Natural killer cell (primary cell): ENCODE measurements at regions not wholly inside any gene's neighbourhood (a gene's known extent, or its start where the extent isn't known, plus 50 kb on each side); places are given as distances from the start of the nearest gene placed in this dataset.

Experiments used
- ATAC-seq, 3 donors: fragments of 150-1000 bp in 2 of 3; fragments of 200-7000 bp in 1 of 3; cut with Tn5 transposase; 1 replicate in 1 of 3; 2 replicates in 2 of 3; pipeline ENCODE4 v1.10.0; 2021; ENCODE audit warnings: mild to moderate bottlenecking in 2 of 3, moderate library complexity in 2 of 3
- DNase-seq, 2 donors: peaks; one replicate each; pipeline versions ENCODE4 v3.0.0 to v3.0.0-alpha.2; 2013 to 2021; ENCODE audit warnings: mixed read lengths in 1 of 2
- H3K27ac ChIP-seq: one replicate; pipeline ENCODE4 v1.5.1; 2013; ENCODE audit warnings: mild to moderate bottlenecking, low read length
- H3K27me3 ChIP-seq: one replicate; pipeline ENCODE4 v1.6.1; 2013; ENCODE audit warnings: low read length; ENCODE audit not compliant: control insufficient read depth, insufficient read depth
- H3K36me3 ChIP-seq: one replicate; pipeline ENCODE4 v1.6.1; 2013; ENCODE audit warnings: low read length; ENCODE audit not compliant: control insufficient read depth, insufficient read depth
- H3K4me1 ChIP-seq: one replicate; pipeline ENCODE4 v1.6.1; 2013; ENCODE audit warnings: low read length; ENCODE audit not compliant: control insufficient read depth, insufficient read depth
- H3K4me3 ChIP-seq: one replicate; pipeline ENCODE4 v1.5.1; 2013; ENCODE audit warnings: low read length
- H3K9me3 ChIP-seq: one replicate; pipeline ENCODE4 v1.6.1; 2013; ENCODE audit warnings: low read length; ENCODE audit not compliant: control insufficient read depth, insufficient read depth
- H3K27ac Mint-ChIP-seq, 2 donors: one replicate each; pipeline ENCODE4 v1.8.0; 2022; ENCODE audit warnings: mild to moderate bottlenecking in 2 of 2, mixed read lengths in 2 of 2, moderate library complexity in 1 of 2
- H3K27me3 Mint-ChIP-seq, 2 donors: one replicate each; pipeline ENCODE4 v1.8.0; 2022; ENCODE audit warnings: low read depth in 2 of 2, mixed read lengths in 2 of 2
- H3K36me3 Mint-ChIP-seq: one replicate; pipeline ENCODE4 v1.8.0; 2022; ENCODE audit warnings: mixed read lengths
- H3K4me1 Mint-ChIP-seq, 2 donors: one replicate each; pipeline ENCODE4 v1.8.0; 2022; ENCODE audit warnings: mixed read lengths in 2 of 2
- H3K4me3 Mint-ChIP-seq: one replicate; pipeline ENCODE4 v1.8.0; 2022; ENCODE audit warnings: mild to moderate bottlenecking, moderate library complexity, mixed read lengths
- H3K9me3 Mint-ChIP-seq, 2 donors: one replicate each; pipeline ENCODE4 v1.8.0; 2022; ENCODE audit warnings: mixed read lengths in 2 of 2
- CTCF ChIP-seq: fragments of 200-600 bp; IDR thresholded peaks from one replicate; pipeline ENCODE4 v1.8.0; 2022; ENCODE audit warnings: antibody characterized with exemption
- WGBS: methylation state at CpG from one replicate; pipeline ENCODE4 v1.1.7; 2013; ENCODE audit warnings: missing lambda C conversion rate; ENCODE audit not compliant: insufficient coverage; 5-methylcytosine and 5-hydroxymethylcytosine counted together
- intact Hi-C: fragments of 100-400 bp; cut with micrococcal nuclease; formaldehyde crosslinking; loops from one replicate; pipeline ENCODE4 v1.14.2; 2022

GRCh38 chr10:52988923-52989322, 216.3 kb upstream of the MBL2 start:
- intact Hi-C loops = no loop called here
- ATAC-seq (no peak), DNase-seq (no peak)
- Mint-ChIP-seq H3K4me1 (no peaks in the 10 kb centered on the region), H3K9me3 (peaks cover 8 to 10% of the 10 kb centered on the region in 2 donors), H3K36me3 (no peaks in the 10 kb centered on the region), H3K4me3 (no peak overlapping the region), H3K27ac (no peak overlapping the region), H3K27me3 (no peaks in the 10 kb centered on the region)
- 100% methylated on average over 2 of the region's 2 CpGs for WGBS
- no peak overlapping the region for H3K27ac ChIP-seq
- H3K27me3 ChIP-seq = no peaks in the 10 kb centered on the region
- no peaks in the 10 kb centered on the region for H3K4me1 ChIP-seq
- H3K9me3 ChIP-seq = peaks cover 3% of the 10 kb centered on the region
- H3K4me3 ChIP-seq = no peak overlapping the region
- no peak for TF ChIP-seq CTCF
- H3K36me3 ChIP-seq = no peaks in the 10 kb centered on the region

- no peaks in the 10 kb centered on the region for H3K36me3 ChIP-seq
- DNase-seq (no peak), ATAC-seq (no peak)
- H3K9me3 Mint-ChIP-seq = peaks cover 6 to 10% of the 10 kb centered on the region in 2 donors
- no peaks in the 10 kb centered on the region for H3K27me3 ChIP-seq
- H3K27ac ChIP-seq = no peak overlapping the region
- no peaks in the 10 kb centered on the region for H3K27me3 Mint-ChIP-seq
- no peaks in the 10 kb centered on the region for H3K4me1 Mint-ChIP-seq
- no CpG with 5 or more reads among the region's 2 CpGs for WGBS
- no peak for TF ChIP-seq CTCF
- H3K9me3 ChIP-seq = peaks cover 3% of the 10 kb centered on the region
- no peak overlapping the region for H3K4me3 ChIP-seq
- no peaks in the 10 kb centered on the region for H3K36me3 Mint-ChIP-seq
- no peak overlapping the region for H3K4me3 Mint-ChIP-seq
- intact Hi-C loops = no loop called here
- no peaks in the 10 kb centered on the region for H3K4me1 ChIP-seq
- no peak overlapping the region for H3K27ac Mint-ChIP-seq
These were observed 213.5 kb upstream of the MBL2 start for GRCh38 chr10:52986125-52986524.

GRCh38 chr10:52984169-52984568, 211.6 kb upstream of the MBL2 start:
- no peaks in the 10 kb centered on the region for H3K36me3 Mint-ChIP-seq
- Histone ChIP-seq H3K4me3 (no peak overlapping the region), H3K27me3 (no peaks in the 10 kb centered on the region), H3K4me1 (no peaks in the 10 kb centered on the region), H3K27ac (no peak overlapping the region), H3K36me3 (no peaks in the 10 kb centered on the region), H3K9me3 (no peaks in the 10 kb centered on the region)
- H3K9me3 Mint-ChIP-seq = peaks cover 8 to 12% of the 10 kb centered on the region in 2 donors
- H3K27ac Mint-ChIP-seq = no peak overlapping the region
- no peak overlapping the region for H3K4me3 Mint-ChIP-seq
- intact Hi-C loops = no loop called here
- ATAC-seq (no peak), DNase-seq (no peak)
- H3K4me1 Mint-ChIP-seq = no peaks in the 10 kb centered on the region
- no peak for TF ChIP-seq CTCF
- H3K27me3 Mint-ChIP-seq = no peaks in the 10 kb centered on the region

GRCh38 chr10:52979295-52979990, 206.9 kb upstream of the MBL2 start:
- Histone ChIP-seq H3K36me3 (no peaks in the 10 kb centered on the region), H3K27me3 (no peaks in the 10 kb centered on the region), H3K9me3 (no peaks in the 10 kb centered on the region), H3K27ac (no peak overlapping the region), H3K4me1 (no peaks in the 10 kb centered on the region), H3K4me3 (no peak overlapping the region)
- Mint-ChIP-seq H3K27ac (no peak overlapping the region), H3K27me3 (no peaks in the 10 kb centered on the region), H3K9me3 (peaks cover 14 to 16% of the 10 kb centered on the region in 2 donors), H3K36me3 (no peaks in the 10 kb centered on the region), H3K4me1 (no peaks in the 10 kb centered on the region), H3K4me3 (no peak overlapping the region)
- intact Hi-C loops = no loop called here
- no peak for TF ChIP-seq CTCF
- ATAC-seq = no peak
- DNase-seq = no peak
- 88% methylated on average over 2 of the region's 3 CpGs for WGBS
